GM19467 (cell line): ENCODE measurements at regions not wholly inside any gene's neighbourhood (a gene's known extent, or its start where the extent isn't known, plus 50 kb on each side); places are given as distances from the start of the nearest gene placed in this dataset.

Experiments used
- ATAC-seq: cut with Tn5 transposase; IDR thresholded peaks from one replicate; pipeline ENCODE4 v1.9.1; 2021; ENCODE audit warnings: mild to moderate bottlenecking, moderate library complexity; ENCODE audit not compliant: unreplicated experiment

GRCh38 chr2:71786291-71787107 is 333.1 kb downstream of the DYSF start:
- ATAC-seq = no peak

- ATAC-seq = no peak
Measured at GRCh38 chr2:71785516-71785981, 332.2 kb downstream of the DYSF start.

GRCh38 chr2:71784734-71785511 is 331.6 kb downstream of the DYSF start:
- no peak for ATAC-seq

GRCh38 chr2:71783815-71784214 is 330.5 kb downstream of the DYSF start:
- ATAC-seq = no peak

GRCh38 chr2:71783215-71783614 is 329.9 kb downstream of the DYSF start:
- ATAC-seq = no peak

- no peak for ATAC-seq
Measured at GRCh38 chr2:71782323-71782722, 329.0 kb downstream of the DYSF start.

GRCh38 chr2:71781695-71782228 is 328.4 kb downstream of the DYSF start:
- no peak for ATAC-seq

GRCh38 chr2:71780162-71780561 is 326.8 kb downstream of the DYSF start:
- no peak for ATAC-seq

- no peak for ATAC-seq
Measured at GRCh38 chr2:71779774-71780105, 326.4 kb downstream of the DYSF start.

- no peak for ATAC-seq
Measured at GRCh38 chr2:71778936-71779773, 325.8 kb downstream of the DYSF start.

- ATAC-seq = no peak
Measured at GRCh38 chr2:71778514-71778913, 325.2 kb downstream of the DYSF start.

- ATAC-seq = no peak
Measured at GRCh38 chr2:71777946-71778345, 324.6 kb downstream of the DYSF start.

- no peak for ATAC-seq
Measured at GRCh38 chr2:71776227-71776626, 322.9 kb downstream of the DYSF start.

GRCh38 chr2:71773218-71773617 is 319.9 kb downstream of the DYSF start:
- no peak for ATAC-seq

GRCh38 chr2:71772510-71773172 is 319.3 kb downstream of the DYSF start:
- no peak for ATAC-seq

- ATAC-seq = no peak
Measured at GRCh38 chr2:71767663-71768062, 314.3 kb downstream of the DYSF start.

GRCh38 chr2:71759060-71759459 is 305.7 kb downstream of the DYSF start:
- ATAC-seq = no peak

GRCh38 chr2:71757351-71757750 is 304.0 kb downstream of the DYSF start:
- ATAC-seq = no peak

GRCh38 chr2:71756280-71756906 is 303.0 kb downstream of the DYSF start:
- no peak for ATAC-seq

GRCh38 chr2:71751590-71751989 is 298.2 kb downstream of the DYSF start:
- no peak for ATAC-seq
